OCI-LY1 (cell line): ENCODE measurements at regions not wholly inside any gene's neighbourhood (a gene's known extent, or its start where the extent isn't known, plus 50 kb on each side); places are given as distances from the start of the nearest gene placed in this dataset.

Experiments used
- H2AFZ ChIP-seq: fragments of 200-600 bp; sonication (generic), shearing (Covaris generic); 2 replicates; pipeline ENCODE4 v1.6.0; 2014; ENCODE audit warnings: antibody characterized with exemption, mild to moderate bottlenecking, low read length
- H3F3A ChIP-seq: fragments of 200-600 bp; sonication (generic), shearing (Covaris generic); 2 replicates; pipeline ENCODE4 v1.6.0; 2014; ENCODE audit warnings: mild to moderate bottlenecking, antibody characterized with exemption, low read length, moderate library complexity; ENCODE audit not compliant: insufficient read depth
- H3K27ac ChIP-seq: fragments of 200-600 bp; sonication (generic); 2 replicates; pipeline ENCODE4 v1.5.1; 2014; ENCODE audit warnings: low read length, mixed run types, mild to moderate bottlenecking, low read depth; ENCODE audit not compliant: poor library complexity, severe bottlenecking
- H3K27me3 ChIP-seq: fragments of 200-600 bp; sonication (generic); 2 replicates; pipeline ENCODE4 v1.6.0; 2014; ENCODE audit warnings: antibody characterized with exemption, mild to moderate bottlenecking, low read length, moderate library complexity; ENCODE audit not compliant: insufficient read depth
- H3K36me3 ChIP-seq: fragments of 200-600 bp; sonication (generic); 2 replicates; pipeline ENCODE4 v1.6.1; 2014; ENCODE audit warnings: mild to moderate bottlenecking, antibody characterized with exemption, low read length, moderate library complexity, mixed read lengths; ENCODE audit not compliant: insufficient read depth
- H3K4me1 ChIP-seq: fragments of 200-600 bp; sonication (generic); 2 replicates; pipeline ENCODE4 v1.5.1; 2014; ENCODE audit warnings: mild to moderate bottlenecking, low read length, moderate library complexity; ENCODE audit not compliant: insufficient read depth, severe bottlenecking
- H3K4me2 ChIP-seq: fragments of 200-600 bp; sonication (generic), shearing (Covaris generic); 2 replicates; pipeline ENCODE4 v1.6.1; 2014; ENCODE audit warnings: low read length
- H3K4me3 ChIP-seq: fragments of 200-600 bp; sonication (generic); 2 replicates; pipeline ENCODE4 v1.5.1; 2014; ENCODE audit warnings: low read length, low read depth, mild to moderate bottlenecking, mixed read lengths; ENCODE audit not compliant: poor library complexity, severe bottlenecking
- H3K79me2 ChIP-seq: fragments of 200-600 bp; shearing (Covaris generic); 2 replicates; pipeline ENCODE4 v1.6.1; 2016; ENCODE audit warnings: mixed run types, low read length, mixed read lengths; ENCODE audit not compliant: insufficient read depth
- H3K9ac ChIP-seq: fragments of 200-600 bp; sonication (generic), shearing (Covaris generic); 2 replicates; pipeline ENCODE4 v1.6.1; 2014; ENCODE audit warnings: mild to moderate bottlenecking, low read length, mixed read lengths
- H3K9me2 ChIP-seq: fragments of 200-600 bp; sonication (generic), shearing (Covaris generic); 2 replicates; pipeline ENCODE4 v1.6.1; 2014; ENCODE audit warnings: low read depth, mild to moderate bottlenecking, low read length, mixed read lengths
- H3K9me3 ChIP-seq: fragments of 200-600 bp; shearing (Covaris generic); 2 replicates; pipeline ENCODE4 v1.6.1; 2014; ENCODE audit warnings: low read length, mixed read lengths
- H4K20me1 ChIP-seq: fragments of 200-600 bp; sonication (generic), shearing (Covaris generic); 2 replicates; pipeline ENCODE4 v1.6.0; 2016; ENCODE audit warnings: mild to moderate bottlenecking, low read length; ENCODE audit not compliant: insufficient read depth
- CTCF ChIP-seq: fragments of 200-600 bp; sonication (generic), shearing (Covaris generic); IDR thresholded peaks from 2 replicates; pipeline ENCODE4 v1.5.1; 2017; ENCODE audit warnings: mild to moderate bottlenecking, antibody characterized with exemption, low read length, moderate library complexity, mixed read lengths
- EZH2 ChIP-seq: fragments of 200-600 bp; sonication (generic), shearing (Covaris generic); IDR thresholded peaks from 2 replicates; pipeline ENCODE4 v1.8.0; 2017; ENCODE audit warnings: borderline replicate concordance, mixed run types, mild to moderate bottlenecking, antibody characterized with exemption, low read length, moderate library complexity, mixed read lengths

- Histone ChIP-seq H3K4me3 (no peak overlapping the region), H3K79me2 (no peaks in the 10 kb centered on the region), H2AFZ (no peak overlapping the region), H3K27ac (no peak overlapping the region), H3K9ac (no peak overlapping the region), H4K20me1 (no peaks in the 10 kb centered on the region), H3K4me1 (peaks cover 8% of the 10 kb centered on the region), H3K9me2 (no peaks in the 10 kb centered on the region), H3K4me2 (no peak overlapping the region), H3F3A (no peaks in the 10 kb centered on the region), H3K9me3 (no peaks in the 10 kb centered on the region), H3K36me3 (no peaks in the 10 kb centered on the region; the same call in 1 of the 2 replicates), H3K27me3 (no peaks in the 10 kb centered on the region)
- no peak for TF ChIP-seq CTCF
- TF ChIP-seq EZH2: no peak
Observed at GRCh38 chr2:8412082-8412481, 269.8 kb upstream of the ID2 start.

- no peaks in the 10 kb centered on the region for H3K79me2 ChIP-seq
- no peaks in the 10 kb centered on the region for H3K9me3 ChIP-seq
- H3K9ac ChIP-seq: no peak overlapping the region
- no peak overlapping the region for H2AFZ ChIP-seq
- H3K4me2 ChIP-seq: no peak overlapping the region
- no peak overlapping the region for H3K4me3 ChIP-seq
- peaks cover 8% of the 10 kb centered on the region for H3K4me1 ChIP-seq
- no peaks in the 10 kb centered on the region for H3K9me2 ChIP-seq
- no peaks in the 10 kb centered on the region for H4K20me1 ChIP-seq
- no peaks in the 10 kb centered on the region for H3K27me3 ChIP-seq
- TF ChIP-seq CTCF (no peak), EZH2 (no peak)
- no peaks in the 10 kb centered on the region; the same call in 1 of the 2 replicates for H3K36me3 ChIP-seq
- no peak overlapping the region for H3K27ac ChIP-seq
- no peaks in the 10 kb centered on the region for H3F3A ChIP-seq
Observed at GRCh38 chr2:8412586-8412985, 269.3 kb upstream of the ID2 start.

- no peak overlapping the region for H3K4me2 ChIP-seq
- no peak overlapping the region for H3K9ac ChIP-seq
- no peak overlapping the region for H2AFZ ChIP-seq
- H4K20me1 ChIP-seq: no peaks in the 10 kb centered on the region
- H3K36me3 ChIP-seq: no peaks in the 10 kb centered on the region; the same call in 1 of the 2 replicates
- H3K9me3 ChIP-seq: no peaks in the 10 kb centered on the region
- no peak overlapping the region for H3K27ac ChIP-seq
- no peaks in the 10 kb centered on the region for H3K27me3 ChIP-seq
- no peaks in the 10 kb centered on the region for H3K9me2 ChIP-seq
- peaks cover 8% of the 10 kb centered on the region for H3K4me1 ChIP-seq
- no peak for TF ChIP-seq EZH2
- TF ChIP-seq CTCF: no peak
- no peaks in the 10 kb centered on the region for H3F3A ChIP-seq
- no peaks in the 10 kb centered on the region for H3K79me2 ChIP-seq
- H3K4me3 ChIP-seq: no peak overlapping the region
Observed at GRCh38 chr2:8413589-8414135, 268.2 kb upstream of the ID2 start.
